ENCODE measurements at regions not wholly inside any gene's neighbourhood (a gene's known extent, or its start where the extent isn't known, plus 50 kb on each side); places are given as distances from the start of the nearest gene placed in this dataset.

DNA sequence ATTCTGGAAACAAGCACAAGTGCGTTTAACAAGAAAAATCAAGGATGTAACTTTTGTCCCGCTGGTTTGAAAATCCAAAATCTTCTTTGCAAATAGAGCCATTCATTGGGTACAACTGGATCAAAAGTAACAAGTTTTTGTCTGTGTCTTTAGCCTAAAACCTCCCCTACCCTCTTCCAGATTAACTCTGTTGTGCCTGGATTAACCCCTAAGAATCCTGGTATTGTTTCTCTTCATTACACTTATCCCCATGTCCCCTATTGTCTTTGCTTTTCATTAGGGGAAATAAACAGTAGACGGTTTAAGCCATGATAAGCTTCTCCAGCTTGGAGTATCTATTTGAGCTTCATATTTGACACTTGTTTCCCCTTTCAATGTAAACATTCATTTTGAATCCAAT, 242.1 kb upstream of the ARGLU1 start:
- TF ChIP-seq, protein P1, sequence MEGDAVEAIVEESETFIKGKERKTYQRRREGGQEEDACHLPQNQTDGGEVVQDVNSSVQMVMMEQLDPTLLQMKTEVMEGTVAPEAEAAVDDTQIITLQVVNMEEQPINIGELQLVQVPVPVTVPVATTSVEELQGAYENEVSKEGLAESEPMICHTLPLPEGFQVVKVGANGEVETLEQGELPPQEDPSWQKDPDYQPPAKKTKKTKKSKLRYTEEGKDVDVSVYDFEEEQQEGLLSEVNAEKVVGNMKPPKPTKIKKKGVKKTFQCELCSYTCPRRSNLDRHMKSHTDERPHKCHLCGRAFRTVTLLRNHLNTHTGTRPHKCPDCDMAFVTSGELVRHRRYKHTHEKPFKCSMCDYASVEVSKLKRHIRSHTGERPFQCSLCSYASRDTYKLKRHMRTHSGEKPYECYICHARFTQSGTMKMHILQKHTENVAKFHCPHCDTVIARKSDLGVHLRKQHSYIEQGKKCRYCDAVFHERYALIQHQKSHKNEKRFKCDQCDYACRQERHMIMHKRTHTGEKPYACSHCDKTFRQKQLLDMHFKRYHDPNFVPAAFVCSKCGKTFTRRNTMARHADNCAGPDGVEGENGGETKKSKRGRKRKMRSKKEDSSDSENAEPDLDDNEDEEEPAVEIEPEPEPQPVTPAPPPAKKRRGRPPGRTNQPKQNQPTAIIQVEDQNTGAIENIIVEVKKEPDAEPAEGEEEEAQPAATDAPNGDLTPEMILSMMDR (IDR thresholded peaks at IDR 0.05), result no peak
- no peak for TF ChIP-seq POLR2A (IDR thresholded peaks at IDR 0.05)
